HL-60 (cell line): ENCODE measurements at regions not wholly inside any gene's neighbourhood (a gene's known extent, or its start where the extent isn't known, plus 50 kb on each side); places are given as distances from the start of the nearest gene placed in this dataset.

ENCODE experiments used
- SPI1 ChIP-seq: IDR thresholded peaks from 2 replicates; pipeline ENCODE4 v1.6.1; 2012; ENCODE audit warnings: low read depth, mild to moderate bottlenecking, borderline replicate concordance
- TF ChIP-seq, protein P1 (sequence below): IDR thresholded peaks from one replicate; pipeline ENCODE4 v1.5.1; 2011; ENCODE audit warnings: low read length, control low read depth, inconsistent platforms; ENCODE audit not compliant: insufficient read depth

DNA sequence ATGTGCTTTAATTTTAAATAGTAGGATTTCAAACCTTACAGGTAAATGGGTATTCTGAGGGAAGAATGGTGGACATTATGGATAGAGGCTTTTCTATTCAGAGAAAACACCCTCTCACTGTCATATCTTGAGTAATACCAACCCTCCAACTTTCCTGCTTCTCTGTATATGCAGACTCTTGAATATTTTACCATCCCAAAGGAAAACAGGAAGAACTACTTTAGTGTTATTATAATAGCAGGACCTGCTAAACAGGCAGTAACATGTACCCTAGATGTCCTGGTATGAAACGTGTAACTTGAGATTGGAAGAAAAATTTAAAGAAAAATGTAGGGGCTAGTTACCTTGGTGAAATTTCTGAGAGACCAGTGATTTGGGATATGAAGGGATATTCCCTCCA is 82.9 kb upstream of the TRHDE start:
- TF ChIP-seq, protein P1, sequence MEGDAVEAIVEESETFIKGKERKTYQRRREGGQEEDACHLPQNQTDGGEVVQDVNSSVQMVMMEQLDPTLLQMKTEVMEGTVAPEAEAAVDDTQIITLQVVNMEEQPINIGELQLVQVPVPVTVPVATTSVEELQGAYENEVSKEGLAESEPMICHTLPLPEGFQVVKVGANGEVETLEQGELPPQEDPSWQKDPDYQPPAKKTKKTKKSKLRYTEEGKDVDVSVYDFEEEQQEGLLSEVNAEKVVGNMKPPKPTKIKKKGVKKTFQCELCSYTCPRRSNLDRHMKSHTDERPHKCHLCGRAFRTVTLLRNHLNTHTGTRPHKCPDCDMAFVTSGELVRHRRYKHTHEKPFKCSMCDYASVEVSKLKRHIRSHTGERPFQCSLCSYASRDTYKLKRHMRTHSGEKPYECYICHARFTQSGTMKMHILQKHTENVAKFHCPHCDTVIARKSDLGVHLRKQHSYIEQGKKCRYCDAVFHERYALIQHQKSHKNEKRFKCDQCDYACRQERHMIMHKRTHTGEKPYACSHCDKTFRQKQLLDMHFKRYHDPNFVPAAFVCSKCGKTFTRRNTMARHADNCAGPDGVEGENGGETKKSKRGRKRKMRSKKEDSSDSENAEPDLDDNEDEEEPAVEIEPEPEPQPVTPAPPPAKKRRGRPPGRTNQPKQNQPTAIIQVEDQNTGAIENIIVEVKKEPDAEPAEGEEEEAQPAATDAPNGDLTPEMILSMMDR, result no peak
- no peak for TF ChIP-seq SPI1
